PC-3 (cell line): ENCODE measurements at regions not wholly inside any gene's neighbourhood (a gene's known extent, or its start where the extent isn't known, plus 50 kb on each side); places are given as distances from the start of the nearest gene placed in this dataset.

Experiments used
- CTCF ChIP-seq: fragments of 300-600 bp; sonication (generic); conservative IDR thresholded peaks from 2 replicates; pipeline ENCODE4 v1.5.1; 2017; ENCODE audit warnings: antibody characterized with exemption, low read depth, mild to moderate bottlenecking, low read length
- EZH2 ChIP-seq: fragments of 300-600 bp; sonication (generic); IDR thresholded peaks from one replicate; pipeline ENCODE4 v1.6.1; 2017; ENCODE audit warnings: antibody characterized with exemption, mild to moderate bottlenecking, low read length; ENCODE audit not compliant: unreplicated experiment

- TF ChIP-seq CTCF (no peak), EZH2 (no peak)
These were observed 53.7 kb downstream of the CCDC54 start for GRCh38 chr3:107430996-107431245.
